ENCODE measurements at regions not wholly inside any gene's neighbourhood (a gene's known extent, or its start where the extent isn't known, plus 50 kb on each side); places are given as distances from the start of the nearest gene placed in this dataset.

DNA sequence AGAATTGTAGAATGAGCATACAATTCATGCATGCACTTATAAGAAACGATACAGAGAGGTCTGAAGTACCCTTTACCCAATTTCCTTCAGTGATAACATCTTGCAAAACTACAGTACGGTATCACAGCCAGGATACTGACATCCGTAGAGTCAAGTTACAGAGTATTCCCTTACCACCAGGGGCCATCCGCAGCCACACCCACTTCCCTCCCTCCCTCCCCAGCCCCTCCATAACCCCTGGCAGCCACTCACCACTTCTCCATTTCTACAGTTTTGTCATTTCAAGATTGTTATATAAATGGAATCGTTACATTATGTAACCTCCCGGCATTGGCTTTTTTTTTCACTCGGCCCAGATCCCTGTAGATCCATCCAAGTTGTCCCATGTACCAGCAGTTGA is 113.6 kb upstream of the RET start:
- DNase-seq (ENCODE audit: extremely low read depth in 1 of 11, low read depth in 9 of 11, low spot score in 4 of 11): no peak

DNA sequence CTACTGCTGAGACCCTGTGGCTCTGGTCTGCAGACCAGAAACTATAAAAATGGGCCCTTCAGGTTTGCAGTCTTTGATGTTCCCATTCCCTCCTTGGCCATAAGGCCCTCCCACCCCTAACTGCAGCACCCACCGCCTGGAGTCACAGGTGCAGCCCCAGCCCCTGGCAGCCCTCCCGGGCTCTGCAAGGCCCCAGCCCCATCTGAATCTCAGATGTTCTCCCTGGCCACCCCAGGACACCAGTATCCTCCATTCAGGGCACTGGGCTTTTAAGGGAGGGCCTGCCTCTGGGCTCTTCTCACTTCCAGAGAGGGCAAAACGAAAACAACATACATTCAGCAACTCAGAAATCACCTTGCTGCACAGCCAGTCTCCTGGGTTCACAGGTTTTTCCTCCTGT is 107.7 kb upstream of the RET start:
- DNase-seq (ENCODE audit: extremely low read depth in 1 of 11, low read depth in 9 of 11, low spot score in 4 of 11): no peak

DNA sequence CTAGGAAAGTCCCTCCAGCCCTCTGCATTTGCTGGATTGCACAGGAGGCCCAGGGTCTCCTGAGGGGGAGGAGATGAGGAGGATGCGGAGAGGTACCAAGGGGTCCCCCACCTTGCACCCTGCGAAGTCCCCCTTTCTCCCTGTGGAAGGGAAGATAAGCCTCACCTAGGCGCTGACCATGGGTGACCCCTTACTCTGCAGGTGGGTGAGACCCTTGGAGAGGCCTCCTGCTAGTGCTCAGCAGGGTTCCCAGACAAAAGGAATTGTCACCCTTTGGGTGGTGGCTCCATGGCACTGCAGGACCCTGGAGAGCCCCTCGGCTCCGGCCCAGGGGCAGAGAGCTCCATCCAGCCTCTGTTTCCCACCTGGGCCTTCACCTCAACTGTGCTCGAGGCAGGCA is 107.0 kb upstream of the RET start:
- DNase-seq (ENCODE audit: extremely low read depth in 1 of 11, low read depth in 9 of 11, low spot score in 4 of 11): no peak

DNA sequence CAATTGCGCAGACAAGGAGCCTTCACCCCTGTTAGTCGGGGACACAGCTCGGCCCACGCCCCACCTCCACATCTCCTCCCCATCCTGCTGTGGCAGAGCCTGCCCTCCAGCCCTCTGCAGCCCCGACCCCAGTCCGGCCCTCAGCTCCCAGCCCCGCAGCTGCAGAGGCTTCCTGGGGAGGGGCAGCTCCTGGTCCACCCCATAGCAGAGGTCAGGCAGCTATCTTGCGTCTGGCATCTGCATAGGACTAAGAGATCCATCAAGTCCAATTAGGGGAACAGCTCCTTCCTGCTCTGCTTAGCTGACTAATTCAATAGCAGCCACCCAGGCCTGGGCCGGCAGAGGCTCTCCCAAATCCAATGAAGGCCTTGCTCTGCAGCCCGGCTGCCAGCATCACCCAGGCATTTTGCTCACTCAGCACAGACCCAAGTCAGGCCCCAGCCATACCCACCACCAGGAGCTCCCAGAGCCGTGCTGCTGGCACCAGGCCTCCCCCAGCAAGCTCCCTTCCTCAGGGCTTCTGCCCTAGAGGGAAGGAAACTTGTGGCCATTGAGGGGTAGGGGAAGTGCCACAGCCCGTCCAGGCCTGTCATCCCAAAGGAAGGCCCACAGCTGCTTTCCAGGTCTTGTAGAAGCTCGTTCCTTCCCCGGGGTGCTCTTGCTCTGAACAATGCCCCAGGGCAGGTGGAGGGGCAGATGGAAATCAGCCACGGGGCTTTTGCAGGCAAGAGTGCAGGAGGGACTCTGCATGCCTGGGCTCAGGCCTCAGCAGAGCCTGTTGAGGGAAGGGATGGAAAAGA is 106.2 kb upstream of the RET start:
- DNase-seq (ENCODE audit: extremely low read depth in 1 of 11, low read depth in 9 of 11, low spot score in 4 of 11): no peak

DNA sequence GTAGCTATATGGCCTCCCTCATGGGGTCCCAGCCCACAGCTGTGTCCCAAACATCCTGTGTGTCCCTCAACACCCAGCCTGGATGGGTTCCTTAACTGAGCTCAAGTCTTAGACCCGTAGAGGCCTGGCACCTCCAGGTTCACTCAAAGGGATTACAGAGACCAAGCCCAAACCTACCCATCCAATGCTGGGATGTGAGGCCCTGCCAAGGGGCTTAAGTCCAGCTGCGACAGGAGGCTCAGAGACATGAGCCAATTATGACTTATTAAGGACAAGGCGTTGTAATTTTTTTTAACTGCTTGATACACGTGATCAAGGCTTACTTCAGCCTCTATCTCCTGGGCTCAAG is 105.6 kb upstream of the RET start:
- DNase-seq (ENCODE audit: extremely low read depth in 1 of 11, low read depth in 9 of 11, low spot score in 4 of 11): no peak

DNA sequence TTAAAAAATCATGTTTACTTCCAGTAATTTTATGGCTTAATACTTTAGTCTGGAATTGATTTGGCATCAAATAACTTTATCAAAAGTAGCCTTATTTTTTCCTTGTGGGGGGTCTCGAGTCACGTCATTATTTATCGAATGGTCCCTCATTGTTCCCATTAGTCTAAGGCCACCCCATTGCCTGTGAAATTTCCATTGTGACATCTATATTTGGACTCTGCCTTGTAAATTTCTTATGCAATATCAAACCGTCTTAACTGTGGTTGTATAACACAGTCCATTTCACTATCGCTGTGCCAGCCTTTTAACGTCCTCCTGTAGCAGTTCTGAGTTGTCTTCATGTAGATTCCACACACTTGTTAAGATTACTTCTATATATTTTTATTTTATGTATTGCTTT is 103.9 kb upstream of the RET start:
- no peak for DNase-seq (ENCODE audit: extremely low read depth in 1 of 11, low read depth in 9 of 11, low spot score in 4 of 11)

DNA sequence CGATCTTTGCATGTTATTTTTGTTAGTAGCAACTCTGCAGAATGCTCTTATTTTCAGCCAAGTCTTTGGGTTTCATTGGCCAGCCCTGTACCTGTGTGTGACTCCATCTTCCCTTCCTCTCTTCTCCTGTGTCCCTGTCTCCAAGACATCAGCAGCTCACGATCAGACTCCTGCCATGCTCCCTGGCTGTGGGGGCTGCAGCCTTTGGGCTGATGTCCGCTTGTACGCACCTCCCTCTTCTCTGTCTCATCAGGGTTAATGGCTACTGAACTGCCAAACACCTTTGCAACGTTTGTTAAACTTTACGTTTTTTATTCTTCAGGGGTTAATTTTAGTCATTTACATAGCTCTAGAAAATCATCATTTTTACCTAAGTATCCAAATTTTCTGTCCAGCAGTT is 103.5 kb upstream of the RET start:
- DNase-seq (ENCODE audit: extremely low read depth in 1 of 11, low read depth in 9 of 11, low spot score in 4 of 11): no peak

DNA sequence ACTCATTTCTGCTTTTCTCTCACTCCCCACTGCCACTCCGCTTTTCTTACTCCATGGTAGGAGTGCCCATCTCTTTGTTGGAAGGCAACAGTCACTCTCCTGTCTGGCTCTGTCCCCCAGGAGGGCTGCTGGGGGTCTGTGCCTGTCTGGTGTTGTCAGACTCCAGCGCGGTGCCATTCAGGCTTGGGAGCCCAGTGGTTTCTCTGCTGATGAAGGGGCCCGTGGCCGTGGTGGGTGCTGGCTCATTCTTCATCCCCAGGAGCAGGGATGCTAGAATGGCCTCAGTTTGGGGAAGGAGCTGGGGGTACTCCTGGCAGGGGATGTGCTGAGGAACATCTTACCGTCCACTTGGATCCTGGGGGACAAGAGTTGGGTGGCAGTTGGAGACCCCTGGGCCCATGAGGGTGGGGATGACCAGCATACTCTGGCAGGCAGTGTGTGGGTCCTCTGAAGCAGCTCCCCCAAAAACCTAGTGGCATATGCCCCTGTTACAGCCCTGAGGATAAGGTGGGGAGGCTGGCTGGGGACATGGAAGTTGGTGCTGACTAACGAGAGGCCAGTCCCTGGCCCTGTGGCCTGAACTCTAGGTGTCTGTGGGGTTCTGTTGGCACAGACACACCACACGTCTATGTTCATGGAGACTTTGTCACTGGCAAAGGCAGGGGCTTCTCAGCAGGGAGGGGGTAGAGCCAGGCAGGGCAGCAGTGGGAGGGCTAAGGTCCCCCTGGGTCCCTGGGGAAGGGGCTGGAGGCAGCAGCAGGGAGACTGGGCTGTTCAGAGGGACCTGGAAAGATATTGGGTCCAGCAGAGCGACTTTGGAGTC is 102.8 kb upstream of the RET start:
- DNase-seq (ENCODE audit: extremely low read depth in 1 of 11, low read depth in 9 of 11, low spot score in 4 of 11): no peak

DNA sequence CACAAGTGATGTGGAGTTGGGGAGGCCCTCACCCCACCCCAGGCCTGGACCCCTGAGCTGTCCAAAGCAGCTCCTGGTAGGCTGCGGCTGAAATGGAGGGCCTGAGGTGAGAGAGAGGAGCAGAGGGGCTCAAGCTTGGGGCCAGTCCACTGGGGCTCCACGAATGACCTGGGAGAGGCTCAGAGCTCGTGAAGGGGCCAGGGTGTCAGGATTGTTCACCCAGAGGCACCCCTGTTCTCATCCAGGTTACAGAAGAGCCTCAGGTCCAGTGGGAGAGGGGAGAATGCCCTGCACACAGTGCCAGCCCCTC is 102.2 kb upstream of the RET start:
- no peak for DNase-seq (ENCODE audit: extremely low read depth in 1 of 11, low read depth in 9 of 11, low spot score in 4 of 11)

DNA sequence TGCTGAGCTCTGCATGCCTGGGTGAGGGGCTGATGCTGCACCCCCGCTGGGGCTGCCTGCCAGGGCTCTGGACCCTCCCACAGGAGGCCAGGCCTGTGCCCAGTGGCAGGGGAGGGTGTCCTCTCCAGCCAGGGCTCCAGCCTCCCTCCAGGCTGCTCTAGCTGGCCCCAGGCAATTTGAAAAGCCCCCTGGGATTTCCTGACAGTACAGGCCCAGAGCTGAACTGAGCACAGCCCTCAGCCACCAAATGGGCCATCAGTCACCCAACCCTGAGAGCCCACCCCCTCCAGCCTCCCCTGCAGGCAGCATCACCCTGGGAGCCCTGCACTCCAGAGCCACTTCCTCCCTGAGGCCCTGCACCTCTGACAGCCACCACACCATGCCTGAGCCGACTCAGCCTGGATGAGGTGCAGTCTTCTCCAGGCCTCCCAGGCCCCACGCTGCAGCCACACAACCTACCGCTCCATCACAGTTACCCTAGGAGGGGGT is 101.8 kb upstream of the RET start:
- no peak for DNase-seq (ENCODE audit: extremely low read depth in 1 of 11, low read depth in 9 of 11, low spot score in 4 of 11)

DNA sequence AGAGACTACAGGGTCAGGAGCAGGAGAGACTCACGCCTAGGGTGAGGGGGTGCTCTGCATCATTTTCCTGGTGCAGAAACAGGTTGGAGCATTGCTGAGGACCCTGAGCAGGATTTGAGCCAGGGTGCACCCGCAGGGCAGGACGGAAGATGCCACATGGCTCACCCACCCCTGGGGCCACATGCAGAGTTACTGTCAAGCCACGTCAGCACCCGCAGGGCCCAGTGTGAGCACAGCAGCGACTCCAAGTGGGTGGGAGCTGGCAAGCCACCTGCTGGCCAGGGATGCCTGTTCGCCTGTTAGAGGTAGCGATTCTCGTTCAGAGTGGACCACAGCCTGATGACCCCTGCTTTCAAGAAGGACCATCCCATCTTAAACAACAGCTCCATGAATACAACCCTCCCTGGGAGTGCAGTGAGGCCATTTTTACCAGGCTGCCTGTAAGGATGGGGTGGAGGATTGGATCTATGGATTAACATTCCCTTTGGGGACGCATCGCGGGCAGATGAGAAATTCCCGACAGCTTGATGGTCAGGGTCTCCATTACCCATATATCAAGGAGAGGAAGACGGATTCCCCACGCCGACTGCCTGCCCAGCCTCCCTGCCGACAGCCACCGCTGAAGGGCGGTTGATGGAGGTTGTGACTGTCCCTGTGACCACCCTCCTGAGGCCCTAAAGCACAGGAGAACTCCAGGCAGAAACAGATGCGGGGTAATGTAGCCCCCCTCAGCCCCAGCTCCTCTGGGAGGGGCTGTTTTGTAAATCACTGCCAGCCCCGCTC is 101.1 kb upstream of the RET start:
- DNase-seq (ENCODE audit: extremely low read depth in 1 of 11, low read depth in 9 of 11, low spot score in 4 of 11): no peak

DNA sequence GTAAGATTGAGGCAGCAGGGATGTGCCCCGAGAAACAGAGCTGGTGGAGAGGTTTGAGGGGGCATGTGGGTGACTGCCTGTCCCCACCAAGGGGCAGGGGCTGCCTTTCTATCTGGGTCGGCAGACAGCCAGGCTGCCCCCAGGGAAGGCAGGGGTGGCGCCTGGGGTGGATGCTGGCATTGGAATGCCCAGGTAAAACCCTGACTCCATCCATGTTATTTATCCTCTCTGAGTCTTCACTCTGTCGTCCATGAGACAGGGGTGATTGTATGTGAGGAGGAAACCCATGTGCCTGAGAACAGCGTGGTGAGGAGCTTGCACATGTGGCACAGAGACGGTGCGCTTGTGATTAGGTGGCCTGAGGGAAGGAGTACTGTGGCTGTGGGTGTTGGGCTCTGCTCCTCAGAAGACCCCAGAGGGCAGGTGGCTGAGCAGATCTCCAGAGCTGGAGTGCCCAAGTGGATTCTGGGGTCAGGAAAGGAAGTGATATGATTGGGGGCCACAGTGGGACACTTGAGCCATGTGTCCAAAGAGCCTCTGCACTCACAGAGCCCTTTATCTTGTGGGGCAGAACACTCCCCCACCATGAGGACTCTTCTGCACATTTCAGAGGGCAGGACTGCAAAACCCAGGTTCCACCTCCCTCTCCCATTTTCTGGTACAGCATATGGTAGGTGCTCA is 100.4 kb upstream of the RET start:
- no peak for DNase-seq (ENCODE audit: extremely low read depth in 1 of 11, low read depth in 9 of 11, low spot score in 4 of 11)

DNA sequence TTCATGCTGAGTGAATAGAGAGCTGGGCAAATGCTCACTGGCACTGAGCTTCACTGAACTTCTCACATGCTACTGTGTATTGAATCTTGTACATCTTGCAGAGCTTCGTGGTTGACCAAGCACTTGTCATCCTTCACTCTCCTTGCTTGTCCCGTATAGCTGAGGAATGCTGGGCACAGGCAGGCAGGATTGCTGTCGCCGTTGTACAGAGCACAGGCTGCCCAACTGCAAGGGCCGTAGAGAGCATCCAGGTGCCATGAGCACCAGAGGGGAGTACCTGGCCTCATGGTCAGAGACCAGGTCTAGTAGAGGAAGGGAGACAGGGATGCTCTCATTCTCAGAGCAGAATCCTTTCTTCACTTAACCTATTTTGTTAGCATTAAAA is 99.8 kb upstream of the RET start:
- no peak for DNase-seq (ENCODE audit: extremely low read depth in 1 of 11, low read depth in 9 of 11, low spot score in 4 of 11)

DNA sequence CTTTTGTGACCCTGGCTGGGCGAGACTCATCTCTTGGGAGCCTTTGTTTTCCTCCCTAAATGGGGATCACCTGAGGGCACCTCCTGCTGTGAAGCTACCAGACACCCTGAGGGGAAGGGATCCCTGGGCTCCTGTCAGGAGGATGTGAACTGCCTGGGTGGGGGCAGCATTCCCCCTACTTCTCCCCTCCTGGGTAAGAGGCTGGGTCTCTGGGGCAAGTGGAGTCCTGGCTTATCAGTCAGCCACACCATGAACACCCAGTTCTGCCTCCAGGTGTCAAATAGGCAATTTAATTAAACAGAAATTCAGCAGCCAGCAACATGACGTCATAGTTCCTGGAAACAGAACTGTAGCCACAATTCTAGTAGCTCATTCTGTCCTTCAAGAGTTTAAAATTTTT is 97.7 kb upstream of the RET start:
- DNase-seq (ENCODE audit: extremely low read depth in 1 of 11, low read depth in 9 of 11, low spot score in 4 of 11): no peak

DNA sequence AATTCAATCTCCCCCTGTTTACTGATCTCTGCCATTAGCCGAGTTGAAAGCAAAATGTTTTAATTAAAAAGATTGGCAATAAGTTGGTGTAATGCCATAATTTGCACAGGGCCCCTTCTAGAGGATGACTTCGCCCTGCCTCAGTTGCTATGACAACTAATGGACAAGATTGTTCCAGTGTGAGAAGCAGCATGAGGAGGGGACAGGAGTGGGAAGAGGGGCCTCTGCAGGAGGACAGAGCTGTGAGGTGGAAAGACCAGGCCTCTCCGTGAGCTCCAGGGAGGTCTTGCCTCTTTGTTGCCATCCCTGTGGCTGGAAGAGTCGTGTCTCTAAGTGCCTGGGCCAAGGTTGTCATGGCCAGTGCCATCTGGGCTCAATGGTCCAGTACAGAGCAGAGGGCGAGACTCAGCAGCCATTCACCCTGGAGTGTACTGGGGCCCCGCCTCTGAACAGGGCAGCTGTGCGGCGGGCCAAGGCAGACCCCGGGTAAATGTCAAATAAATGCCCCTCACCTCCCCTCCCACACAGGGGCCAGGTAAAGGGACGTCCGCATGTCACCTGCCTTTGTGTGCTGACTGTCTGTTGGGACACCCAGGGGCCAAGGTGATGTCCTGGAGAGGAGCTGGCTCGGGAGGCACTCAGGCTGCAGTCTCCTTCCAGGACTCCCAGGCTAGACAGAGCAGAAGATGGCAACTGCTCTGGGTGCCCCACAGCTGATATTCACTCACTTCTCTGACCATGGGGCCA is 97.0 kb upstream of the RET start:
- no peak for DNase-seq (ENCODE audit: extremely low read depth in 1 of 11, low read depth in 9 of 11, low spot score in 4 of 11)

DNA sequence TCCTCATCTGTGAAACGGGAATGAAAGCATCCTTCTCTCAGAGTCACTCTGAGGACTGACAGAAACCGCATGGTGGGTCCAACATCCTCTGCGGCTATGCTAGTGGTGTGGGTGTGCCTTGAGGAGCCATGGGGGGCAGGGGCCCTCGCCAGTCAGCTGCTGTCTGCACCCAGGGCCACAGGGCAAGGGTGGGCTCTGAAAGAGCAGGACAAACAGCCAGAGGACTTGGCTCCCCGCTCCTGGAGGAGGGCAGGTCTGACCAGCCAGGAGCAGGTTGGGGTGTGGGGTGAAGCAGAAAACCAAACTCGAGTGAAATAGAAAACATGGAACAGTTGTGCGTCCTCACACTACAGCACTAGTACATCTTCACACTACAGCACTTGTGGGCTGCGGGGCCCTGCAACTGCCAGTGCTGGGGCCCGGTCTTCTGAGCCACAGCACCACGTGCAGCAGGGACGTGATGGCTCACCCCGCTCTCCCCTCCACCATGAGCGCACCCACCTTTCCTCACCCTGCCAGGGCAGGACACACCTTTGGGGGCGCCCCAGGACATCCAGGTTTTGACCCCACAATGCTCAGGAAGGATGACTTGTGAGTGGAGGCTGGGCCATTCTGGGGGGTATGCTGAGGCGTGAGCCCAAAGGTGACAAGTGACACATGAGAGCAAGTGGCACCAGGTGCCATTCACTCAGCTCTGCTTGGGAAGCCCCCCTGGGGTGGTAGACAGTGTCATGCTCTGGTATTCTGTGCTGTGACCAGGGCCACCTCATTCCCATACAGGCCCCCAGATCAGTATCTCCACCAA is 96.1 kb upstream of the RET start:
- DNase-seq (ENCODE audit: extremely low read depth in 1 of 11, low read depth in 9 of 11, low spot score in 4 of 11): no peak

DNA sequence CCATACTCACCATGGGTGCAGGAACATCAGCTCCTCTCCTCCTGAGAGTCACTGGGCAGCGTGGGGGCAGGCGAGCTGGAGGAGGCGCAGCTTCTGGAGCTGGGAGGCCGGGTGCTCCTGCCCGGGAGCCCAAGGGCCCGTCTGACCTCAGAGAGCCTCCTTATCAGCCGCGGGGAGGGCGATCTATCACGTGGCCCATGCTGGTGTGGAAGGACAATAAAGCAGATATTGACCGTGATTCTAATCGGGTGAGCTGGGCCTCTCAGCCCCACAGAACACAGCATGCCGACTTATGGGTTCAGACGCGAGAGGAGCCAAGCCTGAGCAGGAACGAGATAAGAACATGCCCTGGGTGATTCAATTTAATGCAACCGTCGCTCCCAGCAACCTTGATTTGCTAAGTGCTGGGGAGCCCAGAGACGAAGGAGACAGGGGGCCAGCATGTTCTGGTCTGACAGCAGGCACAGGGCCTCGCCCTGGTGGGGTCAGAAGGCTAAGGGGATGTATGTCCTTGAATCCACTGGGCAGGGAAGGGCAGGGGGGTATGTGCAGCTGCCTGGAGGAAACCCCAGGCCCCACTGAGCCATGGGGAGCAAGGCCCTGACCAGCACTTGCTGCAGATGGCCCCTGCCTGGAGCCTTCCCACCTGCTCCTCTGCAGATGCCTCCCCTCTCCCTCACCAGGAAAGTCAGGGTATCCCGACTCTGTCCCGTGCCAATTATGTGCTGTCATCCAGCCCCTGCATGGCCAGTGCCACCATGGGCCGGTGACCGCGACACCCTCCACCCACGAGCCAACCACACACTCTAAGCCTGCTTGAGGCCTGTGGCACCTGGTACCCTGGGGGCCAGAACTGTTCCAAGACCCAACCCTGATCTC is 95.3 kb upstream of the RET start:
- no peak for DNase-seq (ENCODE audit: extremely low read depth in 1 of 11, low read depth in 9 of 11, low spot score in 4 of 11)
